MM.1S (cell line): ENCODE measurements at regions not wholly inside any gene's neighbourhood (a gene's known extent, or its start where the extent isn't known, plus 50 kb on each side); places are given as distances from the start of the nearest gene placed in this dataset.

Source experiments
- EZH2 ChIP-seq: fragments of 300-600 bp; sonication (generic); optimal IDR thresholded peaks from 2 replicates; pipeline ENCODE3; 2017; ENCODE audit warnings: low read depth, mild to moderate bottlenecking, antibody characterized with exemption, low read length, mixed read lengths
- TF ChIP-seq, protein P1 (sequence below): fragments of 300-600 bp; sonication (generic); IDR thresholded peaks from 2 replicates; pipeline ENCODE4 v1.5.1; 2016; ENCODE audit warnings: antibody characterized with exemption, low read length, mixed read lengths

DNA sequence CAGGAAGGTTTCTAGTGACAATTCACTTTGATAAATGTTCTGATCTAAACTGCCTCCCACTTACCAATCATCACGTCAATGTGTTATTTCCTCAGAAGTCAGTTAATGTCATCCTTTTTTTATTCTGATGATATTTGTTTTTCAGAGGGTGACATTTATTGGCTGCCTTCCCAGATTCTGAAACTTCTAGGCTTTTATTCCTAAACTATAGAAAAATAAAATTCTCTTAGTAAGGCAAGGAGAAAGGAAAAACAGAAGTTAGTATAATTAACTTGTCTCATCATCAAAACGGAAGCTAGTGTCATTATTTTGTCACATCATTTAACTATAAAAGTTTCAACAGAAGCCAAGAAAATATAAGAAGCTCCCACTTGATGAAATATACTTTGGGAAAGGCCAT, 100.0 kb upstream of the C3orf80 start:
- TF ChIP-seq, protein P1, sequence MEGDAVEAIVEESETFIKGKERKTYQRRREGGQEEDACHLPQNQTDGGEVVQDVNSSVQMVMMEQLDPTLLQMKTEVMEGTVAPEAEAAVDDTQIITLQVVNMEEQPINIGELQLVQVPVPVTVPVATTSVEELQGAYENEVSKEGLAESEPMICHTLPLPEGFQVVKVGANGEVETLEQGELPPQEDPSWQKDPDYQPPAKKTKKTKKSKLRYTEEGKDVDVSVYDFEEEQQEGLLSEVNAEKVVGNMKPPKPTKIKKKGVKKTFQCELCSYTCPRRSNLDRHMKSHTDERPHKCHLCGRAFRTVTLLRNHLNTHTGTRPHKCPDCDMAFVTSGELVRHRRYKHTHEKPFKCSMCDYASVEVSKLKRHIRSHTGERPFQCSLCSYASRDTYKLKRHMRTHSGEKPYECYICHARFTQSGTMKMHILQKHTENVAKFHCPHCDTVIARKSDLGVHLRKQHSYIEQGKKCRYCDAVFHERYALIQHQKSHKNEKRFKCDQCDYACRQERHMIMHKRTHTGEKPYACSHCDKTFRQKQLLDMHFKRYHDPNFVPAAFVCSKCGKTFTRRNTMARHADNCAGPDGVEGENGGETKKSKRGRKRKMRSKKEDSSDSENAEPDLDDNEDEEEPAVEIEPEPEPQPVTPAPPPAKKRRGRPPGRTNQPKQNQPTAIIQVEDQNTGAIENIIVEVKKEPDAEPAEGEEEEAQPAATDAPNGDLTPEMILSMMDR: no peak
- no peak for TF ChIP-seq EZH2
